Muscle layer of duodenum (tissue), 2 donors: ENCODE measurements at regions not wholly inside any gene's neighbourhood (a gene's known extent, or its start where the extent isn't known, plus 50 kb on each side); places are given as distances from the start of the nearest gene placed in this dataset.

Experiments
- H3K27ac ChIP-seq: one replicate; pipeline ENCODE4 v1.7.0; 2013; ENCODE audit warnings: mild to moderate bottlenecking, low read length
- H3K27me3 ChIP-seq: one replicate; pipeline ENCODE4 v1.7.0; 2013; ENCODE audit warnings: low read depth, mild to moderate bottlenecking, control low read depth, low read length
- H3K36me3 ChIP-seq, 2 donors: one replicate each; pipeline ENCODE4 v1.7.0; 2013; ENCODE audit warnings: low read length in 2 of 2, control low read depth in 1 of 2, mild to moderate bottlenecking in 1 of 2; ENCODE audit not compliant: insufficient read depth in 2 of 2, control insufficient read depth in 1 of 2
- H3K4me1 ChIP-seq, 2 donors: one replicate each; pipeline ENCODE4 v1.7.0; 2013; ENCODE audit warnings: low read length in 2 of 2, mild to moderate bottlenecking in 2 of 2, control low read depth in 1 of 2, moderate library complexity in 1 of 2; ENCODE audit not compliant: insufficient read depth in 2 of 2, control insufficient read depth in 1 of 2
- H3K4me3 ChIP-seq, 2 donors: one replicate each; pipeline ENCODE4 v1.7.0; 2013; ENCODE audit warnings: low read length in 2 of 2, low read depth in 1 of 2, mild to moderate bottlenecking in 1 of 2
- H3K9me3 ChIP-seq, 2 donors: one replicate each; pipeline ENCODE4 v1.7.0; 2013; ENCODE audit warnings: low read length in 2 of 2, control low read depth in 1 of 2, mild to moderate bottlenecking in 1 of 2; ENCODE audit not compliant: control insufficient read depth in 1 of 2
- donor health status: healthy.

GRCh38 chr11:116388146-116388545 is 384.6 kb downstream of the BUD13 start:
- H3K9me3 ChIP-seq: no peaks in the 10 kb centered on the region
- no peaks in the 10 kb centered on the region for H3K27me3 ChIP-seq
- no peak overlapping the region for H3K27ac ChIP-seq
- no peaks in the 10 kb centered on the region for H3K36me3 ChIP-seq
- H3K4me1 ChIP-seq: no peaks in the 10 kb centered on the region
- H3K4me3 ChIP-seq: no peak overlapping the region

GRCh38 chr11:116387641-116388040 is 385.1 kb downstream of the BUD13 start:
- H3K36me3 ChIP-seq: no peaks in the 10 kb centered on the region
- no peak overlapping the region for H3K4me3 ChIP-seq
- H3K27me3 ChIP-seq: no peaks in the 10 kb centered on the region
- no peak overlapping the region for H3K27ac ChIP-seq
- H3K4me1 ChIP-seq: no peaks in the 10 kb centered on the region
- no peaks in the 10 kb centered on the region for H3K9me3 ChIP-seq

- Histone ChIP-seq H3K27ac (no peak overlapping the region), H3K4me3 (no peak overlapping the region), H3K4me1 (no peaks in the 10 kb centered on the region), H3K27me3 (no peaks in the 10 kb centered on the region), H3K9me3 (no peaks in the 10 kb centered on the region), H3K36me3 (no peaks in the 10 kb centered on the region)
These were observed 386.6 kb downstream of the BUD13 start for GRCh38 chr11:116386118-116386699.

- Histone ChIP-seq H3K27me3 (no peaks in the 10 kb centered on the region), H3K4me3 (no peak overlapping the region), H3K27ac (no peak overlapping the region), H3K36me3 (no peaks in the 10 kb centered on the region), H3K4me1 (no peaks in the 10 kb centered on the region), H3K9me3 (no peaks in the 10 kb centered on the region)
These were observed 387.9 kb downstream of the BUD13 start for GRCh38 chr11:116384876-116385275.

- Histone ChIP-seq H3K4me3 (no peak overlapping the region), H3K36me3 (no peaks in the 10 kb centered on the region), H3K9me3 (no peaks in the 10 kb centered on the region), H3K27ac (no peak overlapping the region), H3K27me3 (no peaks in the 10 kb centered on the region), H3K4me1 (no peaks in the 10 kb centered on the region)
These were observed 388.4 kb downstream of the BUD13 start for GRCh38 chr11:116384407-116384806.

GRCh38 chr11:116379185-116379828 is 393.5 kb downstream of the BUD13 start:
- Histone ChIP-seq H3K4me1 (no peaks in the 10 kb centered on the region), H3K27me3 (no peaks in the 10 kb centered on the region), H3K4me3 (no peak overlapping the region)

GRCh38 chr11:116376547-116376946 is 396.2 kb downstream of the BUD13 start:
- Histone ChIP-seq H3K36me3 (no peaks in the 10 kb centered on the region), H3K9me3 (no peaks in the 10 kb centered on the region), H3K4me1 (no peaks in the 10 kb centered on the region), H3K27ac (no peak overlapping the region), H3K27me3 (no peaks in the 10 kb centered on the region), H3K4me3 (no peak overlapping the region)

More at GRCh38 chr11:116379185-116379828, 393.5 kb downstream of the BUD13 start:
- no peaks in the 10 kb centered on the region for H3K36me3 ChIP-seq
- no peaks in the 10 kb centered on the region for H3K9me3 ChIP-seq
- H3K27ac ChIP-seq: no peak overlapping the region

- Histone ChIP-seq H3K9me3 (no peaks in the 10 kb centered on the region), H3K4me1 (no peaks in the 10 kb centered on the region), H3K4me3 (no peak overlapping the region), H3K27ac (no peak overlapping the region), H3K36me3 (no peaks in the 10 kb centered on the region), H3K27me3 (no peaks in the 10 kb centered on the region)
These were observed 396.7 kb downstream of the BUD13 start for GRCh38 chr11:116376054-116376453.

- no peaks in the 10 kb centered on the region for H3K4me1 ChIP-seq
- H3K27ac ChIP-seq: no peak overlapping the region
- H3K36me3 ChIP-seq: no peaks in the 10 kb centered on the region
- no peaks in the 10 kb centered on the region for H3K27me3 ChIP-seq
- no peak overlapping the region for H3K4me3 ChIP-seq
- H3K9me3 ChIP-seq: no peaks in the 10 kb centered on the region
These were observed 397.6 kb downstream of the BUD13 start for GRCh38 chr11:116375221-116375620.

GRCh38 chr11:116374085-116374484 is 398.7 kb downstream of the BUD13 start:
- no peaks in the 10 kb centered on the region for H3K27me3 ChIP-seq
- no peaks in the 10 kb centered on the region for H3K9me3 ChIP-seq
- H3K27ac ChIP-seq: no peak overlapping the region

GRCh38 chr11:116373104-116373944 is 399.5 kb downstream of the BUD13 start:
- no peaks in the 10 kb centered on the region for H3K4me1 ChIP-seq
- no peaks in the 10 kb centered on the region for H3K36me3 ChIP-seq
- H3K9me3 ChIP-seq: no peaks in the 10 kb centered on the region
- H3K27me3 ChIP-seq: no peaks in the 10 kb centered on the region
- no peak overlapping the region for H3K27ac ChIP-seq
- H3K4me3 ChIP-seq: no peak overlapping the region

More at GRCh38 chr11:116374085-116374484, 398.7 kb downstream of the BUD13 start:
- Histone ChIP-seq H3K36me3 (no peaks in the 10 kb centered on the region), H3K4me1 (no peaks in the 10 kb centered on the region), H3K4me3 (no peak overlapping the region)
